ENCODE measurements at regions not wholly inside any gene's neighbourhood (a gene's known extent, or its start where the extent isn't known, plus 50 kb on each side); places are given as distances from the start of the nearest gene placed in this dataset.

DNA sequence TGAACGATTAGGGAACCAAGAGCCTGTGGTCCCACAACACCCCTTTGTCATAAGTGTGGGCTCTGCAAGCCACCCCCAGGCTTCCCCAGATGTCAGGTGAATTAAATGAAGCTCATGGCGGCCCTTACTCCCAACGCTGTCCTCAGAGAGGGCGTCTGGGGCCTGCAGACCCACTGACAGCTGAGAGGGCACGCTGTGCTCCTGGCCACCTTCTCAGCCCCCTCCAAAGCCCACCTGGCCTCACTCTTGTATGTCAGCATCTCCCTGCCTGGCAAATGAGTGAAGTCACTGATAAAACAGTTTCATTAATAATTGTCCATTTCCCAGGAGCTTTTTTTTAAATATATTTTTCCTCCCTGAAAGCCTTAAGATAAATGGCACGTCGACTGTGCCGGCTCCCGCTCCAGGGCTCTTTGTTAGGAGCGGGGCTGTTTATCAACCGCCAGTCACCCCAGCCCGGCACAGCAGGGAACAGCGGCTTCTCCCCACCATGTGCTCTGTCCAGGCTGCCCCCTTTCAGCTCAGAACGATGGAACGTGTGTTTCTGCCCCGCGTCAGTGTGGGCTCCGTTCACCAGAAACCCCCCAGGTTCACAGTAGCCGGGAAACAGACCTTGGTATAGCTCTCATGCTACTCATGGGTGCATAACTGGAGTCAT is 94.7 kb upstream of the SFSWAP start:
- no peak for TF ChIP-seq EZH2 (IDR thresholded peaks at IDR 0.05; ENCODE audit: low read length)
- TF ChIP-seq, protein P1, sequence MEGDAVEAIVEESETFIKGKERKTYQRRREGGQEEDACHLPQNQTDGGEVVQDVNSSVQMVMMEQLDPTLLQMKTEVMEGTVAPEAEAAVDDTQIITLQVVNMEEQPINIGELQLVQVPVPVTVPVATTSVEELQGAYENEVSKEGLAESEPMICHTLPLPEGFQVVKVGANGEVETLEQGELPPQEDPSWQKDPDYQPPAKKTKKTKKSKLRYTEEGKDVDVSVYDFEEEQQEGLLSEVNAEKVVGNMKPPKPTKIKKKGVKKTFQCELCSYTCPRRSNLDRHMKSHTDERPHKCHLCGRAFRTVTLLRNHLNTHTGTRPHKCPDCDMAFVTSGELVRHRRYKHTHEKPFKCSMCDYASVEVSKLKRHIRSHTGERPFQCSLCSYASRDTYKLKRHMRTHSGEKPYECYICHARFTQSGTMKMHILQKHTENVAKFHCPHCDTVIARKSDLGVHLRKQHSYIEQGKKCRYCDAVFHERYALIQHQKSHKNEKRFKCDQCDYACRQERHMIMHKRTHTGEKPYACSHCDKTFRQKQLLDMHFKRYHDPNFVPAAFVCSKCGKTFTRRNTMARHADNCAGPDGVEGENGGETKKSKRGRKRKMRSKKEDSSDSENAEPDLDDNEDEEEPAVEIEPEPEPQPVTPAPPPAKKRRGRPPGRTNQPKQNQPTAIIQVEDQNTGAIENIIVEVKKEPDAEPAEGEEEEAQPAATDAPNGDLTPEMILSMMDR (optimal IDR thresholded peaks at IDR 0.05 in 1 of 3, IDR thresholded peaks at IDR 0.05 in 1 of 3, conservative IDR thresholded peaks at IDR 0.05 in 1 of 3; ENCODE audit: extremely low read depth in 1 of 3, insufficient read depth in 2 of 3, low read length in 3 of 3) = no peak

Measured in keratinocyte (primary cell).